LNCaP clone FGC (cell line): ENCODE measurements at regions not wholly inside any gene's neighbourhood (a gene's known extent, or its start where the extent isn't known, plus 50 kb on each side); places are given as distances from the start of the nearest gene placed in this dataset.

Source experiments
- DNase-seq: peaks from one replicate; pipeline ENCODE4 v3.0.0-alpha.2; 2011; ENCODE audit warnings: low read depth
- H3K4me3 ChIP-seq: 2 replicates; pipeline ENCODE4 v1.5.1; 2011; ENCODE audit warnings: mild to moderate bottlenecking, low read depth, low read length, control low read depth
- CTCF ChIP-seq: IDR thresholded peaks from 2 replicates; pipeline ENCODE4 v1.5.1; 2012; ENCODE audit warnings: mild to moderate bottlenecking; ENCODE audit not compliant: control insufficient read depth, insufficient read depth; ENCODE audit errors: extremely low read depth

GRCh38 chr15:31892513-31892912 lies 137.8 kb upstream of the CHRNA7 start:
- no peak for DNase-seq
- H3K4me3 ChIP-seq, result no peak overlapping the region
- no peak for TF ChIP-seq CTCF

DNA sequence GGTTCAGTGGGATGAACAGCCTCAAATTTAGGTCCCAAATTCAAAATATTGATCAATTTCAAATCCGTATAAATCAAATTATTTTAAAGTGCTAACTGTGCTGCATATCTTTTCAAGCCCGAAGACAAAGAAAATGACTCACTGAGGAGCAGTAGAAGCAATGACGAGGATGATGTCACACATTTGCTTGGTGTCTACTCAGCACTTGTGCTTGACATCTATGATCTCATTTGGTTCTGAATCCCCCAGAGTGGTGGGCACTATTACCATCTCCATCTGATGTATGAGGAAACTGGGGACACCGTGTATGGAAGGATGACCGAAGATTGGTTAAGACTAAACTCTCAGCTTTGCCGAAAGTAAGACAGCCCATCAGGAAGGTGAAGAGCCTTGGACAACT lies 136.5 kb upstream of the CHRNA7 start:
- no peak overlapping the region for H3K4me3 ChIP-seq
- DNase-seq, result no peak
- TF ChIP-seq CTCF, result no peak

- no peak for DNase-seq
- TF ChIP-seq CTCF, result no peak
- no peak overlapping the region for H3K4me3 ChIP-seq
These were observed 132.6 kb upstream of the CHRNA7 start for GRCh38 chr15:31897746-31898145.

GRCh38 chr15:31901501-31901900 lies 128.8 kb upstream of the CHRNA7 start:
- DNase-seq, result no peak
- TF ChIP-seq CTCF, result no peak
- no peak overlapping the region for H3K4me3 ChIP-seq

DNA sequence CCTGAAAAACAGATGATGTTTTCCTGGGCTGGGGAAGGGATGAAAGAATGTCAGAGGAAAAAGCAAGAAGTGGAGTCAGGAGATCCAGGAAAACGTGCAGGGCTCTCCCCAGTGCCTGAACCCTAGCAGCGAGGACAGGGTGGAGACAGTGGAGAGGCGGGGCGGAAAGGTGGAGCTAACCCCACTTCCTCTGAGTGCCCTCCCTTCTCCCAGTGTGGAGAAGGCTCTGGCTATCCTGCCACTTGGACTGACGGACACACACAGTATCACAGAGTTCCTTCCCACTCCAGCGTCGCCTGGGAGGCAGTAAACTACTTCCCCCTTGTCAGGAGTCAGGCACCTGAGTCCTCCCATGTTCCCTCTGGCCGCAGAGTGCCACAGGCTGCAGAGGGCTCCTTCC lies 125.3 kb upstream of the CHRNA7 start:
- H3K4me3 ChIP-seq, result no peak overlapping the region
- no peak for DNase-seq
- no peak for TF ChIP-seq CTCF

- H3K4me3 ChIP-seq, result no peak overlapping the region
- no peak for TF ChIP-seq CTCF
- DNase-seq, result no peak
These were observed 104.8 kb upstream of the CHRNA7 start for GRCh38 chr15:31925541-31925940.

- no peak overlapping the region for H3K4me3 ChIP-seq
- DNase-seq, result no peak
- no peak for TF ChIP-seq CTCF
These were observed 99.3 kb upstream of the CHRNA7 start for GRCh38 chr15:31930967-31931366.
